Right lobe of liver (tissue), 4 donors: ENCODE measurements at regions not wholly inside any gene's neighbourhood (a gene's known extent, or its start where the extent isn't known, plus 50 kb on each side); places are given as distances from the start of the nearest gene placed in this dataset.

ENCODE experiments used
- POLR2A ChIP-seq: fragments of 450-650 bp; IDR thresholded peaks from one replicate; pipeline ENCODE4 v1.6.1; 2017; ENCODE audit warnings: antibody characterized with exemption, mild to moderate bottlenecking
- TF ChIP-seq, protein P1 (sequence below), 4 donors: fragments of 200-600 bp in 3 of 4; fragments of 450-650 bp in 1 of 4; IDR thresholded peaks; one replicate each; pipeline versions ENCODE4 v1.5.1 to v1.8.0; 2016 to 2022; ENCODE audit warnings: antibody characterized with exemption in 4 of 4, mild to moderate bottlenecking in 2 of 4
- donor health status: DM: no; HTN: no; CAD: no.
- donor health status: DM: no; HTN: no; CAD: no.
- donor health status: DM: no; HTN: yes; CAD: no.

DNA sequence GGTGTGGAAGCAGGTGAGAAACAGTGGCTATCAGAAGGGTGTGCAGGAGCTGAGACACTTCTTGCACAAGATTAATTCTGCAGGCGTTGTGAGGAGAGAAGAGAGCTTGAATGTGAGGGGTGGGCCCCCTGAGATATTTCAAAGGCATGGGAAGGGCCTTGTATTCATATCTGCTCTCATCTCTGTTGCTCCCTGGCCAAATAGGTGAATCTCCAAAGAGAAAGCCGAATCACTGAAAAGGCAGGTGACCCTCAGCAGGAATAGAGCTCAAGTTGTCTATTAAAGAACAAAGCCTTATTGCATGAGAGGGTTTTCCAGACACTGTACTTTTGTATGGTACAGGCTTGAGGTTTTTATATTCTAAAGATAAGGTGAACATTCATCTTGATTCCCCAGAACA, 373.1 kb downstream of the TMEM114 start:
- TF ChIP-seq, protein P1, sequence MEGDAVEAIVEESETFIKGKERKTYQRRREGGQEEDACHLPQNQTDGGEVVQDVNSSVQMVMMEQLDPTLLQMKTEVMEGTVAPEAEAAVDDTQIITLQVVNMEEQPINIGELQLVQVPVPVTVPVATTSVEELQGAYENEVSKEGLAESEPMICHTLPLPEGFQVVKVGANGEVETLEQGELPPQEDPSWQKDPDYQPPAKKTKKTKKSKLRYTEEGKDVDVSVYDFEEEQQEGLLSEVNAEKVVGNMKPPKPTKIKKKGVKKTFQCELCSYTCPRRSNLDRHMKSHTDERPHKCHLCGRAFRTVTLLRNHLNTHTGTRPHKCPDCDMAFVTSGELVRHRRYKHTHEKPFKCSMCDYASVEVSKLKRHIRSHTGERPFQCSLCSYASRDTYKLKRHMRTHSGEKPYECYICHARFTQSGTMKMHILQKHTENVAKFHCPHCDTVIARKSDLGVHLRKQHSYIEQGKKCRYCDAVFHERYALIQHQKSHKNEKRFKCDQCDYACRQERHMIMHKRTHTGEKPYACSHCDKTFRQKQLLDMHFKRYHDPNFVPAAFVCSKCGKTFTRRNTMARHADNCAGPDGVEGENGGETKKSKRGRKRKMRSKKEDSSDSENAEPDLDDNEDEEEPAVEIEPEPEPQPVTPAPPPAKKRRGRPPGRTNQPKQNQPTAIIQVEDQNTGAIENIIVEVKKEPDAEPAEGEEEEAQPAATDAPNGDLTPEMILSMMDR (IDR thresholded peaks at IDR 0.05) = no peak
- TF ChIP-seq POLR2A = no peak
